ENCODE measurements at regions not wholly inside any gene's neighbourhood (a gene's known extent, or its start where the extent isn't known, plus 50 kb on each side); places are given as distances from the start of the nearest gene placed in this dataset.

- peak; percentile 60 for TF ChIP-seq CTCF (IDR thresholded peaks at IDR 0.05; ENCODE audit: low read depth, low read length)
- H3K4me3 ChIP-seq (ENCODE audit: low read depth, low read length): no peak overlapping the region
Measured at GRCh38 chr15:66838671-66839239, 136.7 kb downstream of the SMAD6 start.

DNA sequence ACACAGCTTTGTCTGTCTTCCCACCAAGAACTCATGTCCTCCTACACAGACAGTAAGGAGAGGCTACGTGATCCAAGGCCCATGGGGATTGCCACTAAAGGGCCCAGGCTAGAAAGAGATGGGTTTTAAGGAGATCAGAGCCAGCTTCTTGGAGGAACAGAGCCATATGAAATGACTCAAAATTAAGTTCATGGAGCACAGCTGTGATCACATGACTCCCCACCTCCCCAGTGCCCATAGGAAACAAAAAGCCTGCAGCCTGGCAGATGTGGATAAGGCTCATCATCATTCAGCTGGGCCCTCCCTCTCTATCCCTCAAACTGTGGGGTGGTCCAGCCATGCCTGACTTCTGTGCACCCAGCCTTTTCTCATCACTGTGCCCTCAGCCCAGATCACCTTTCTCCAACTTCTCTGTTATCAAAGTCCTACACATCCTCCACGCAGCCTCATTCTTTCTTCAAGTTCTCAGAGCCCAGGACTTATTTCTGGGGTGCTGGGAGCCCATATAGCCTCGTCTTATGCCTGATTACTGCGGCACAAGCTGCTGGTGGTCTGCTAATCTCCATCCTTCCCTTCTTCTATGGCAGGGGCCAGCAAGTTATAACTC lies 137.6 kb downstream of the SMAD6 start:
- no peak for TF ChIP-seq CTCF (IDR thresholded peaks at IDR 0.05; ENCODE audit: low read depth, low read length)
- H3K4me3 ChIP-seq (ENCODE audit: low read depth, low read length): no peak overlapping the region

- no peak for TF ChIP-seq CTCF (IDR thresholded peaks at IDR 0.05; ENCODE audit: low read depth, low read length)
- H3K4me3 ChIP-seq (ENCODE audit: low read depth, low read length): no peak overlapping the region
Measured at GRCh38 chr15:66840615-66841390, 138.8 kb downstream of the SMAD6 start.

DNA sequence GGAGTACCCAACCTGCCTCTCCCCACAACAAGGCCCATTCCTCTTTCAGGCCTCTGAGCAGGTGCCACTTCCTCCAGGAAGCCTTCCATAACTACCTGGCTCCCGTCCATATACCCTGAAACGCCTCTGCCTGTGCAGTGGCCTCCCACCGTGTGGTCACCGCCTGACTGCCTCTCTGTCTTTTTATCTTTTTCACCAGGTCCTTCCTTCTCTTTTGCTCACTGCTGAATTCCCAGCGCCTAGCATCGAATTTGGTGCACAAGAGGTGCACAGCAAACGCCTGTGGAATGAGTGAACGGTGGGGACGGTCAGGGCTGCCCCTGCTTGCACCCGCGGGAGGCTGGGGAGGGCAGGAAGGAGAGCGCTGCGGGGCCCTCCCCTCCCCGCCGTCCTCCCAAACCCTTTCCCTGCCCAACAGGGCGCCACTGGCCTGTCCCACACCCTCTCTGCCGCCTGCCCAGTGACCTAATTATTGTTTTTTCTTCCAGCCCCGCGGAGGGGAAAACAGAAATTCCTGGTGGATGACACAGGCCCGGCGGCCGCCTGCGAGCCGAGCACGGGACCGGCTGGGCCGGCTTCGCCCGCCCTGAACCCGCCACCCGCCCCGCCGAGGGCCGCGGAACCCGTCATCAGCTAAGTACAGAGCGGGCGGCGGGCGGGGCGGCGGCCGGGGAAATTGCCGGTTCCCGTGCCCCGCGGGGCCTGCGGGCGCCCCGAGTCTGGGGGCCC lies 140.1 kb downstream of the SMAD6 start:
- TF ChIP-seq CTCF (IDR thresholded peaks at IDR 0.05; ENCODE audit: low read depth, low read length): no peak
- peak overlapping the region; percentile 58 for H3K4me3 ChIP-seq (ENCODE audit: low read depth, low read length)

DNA sequence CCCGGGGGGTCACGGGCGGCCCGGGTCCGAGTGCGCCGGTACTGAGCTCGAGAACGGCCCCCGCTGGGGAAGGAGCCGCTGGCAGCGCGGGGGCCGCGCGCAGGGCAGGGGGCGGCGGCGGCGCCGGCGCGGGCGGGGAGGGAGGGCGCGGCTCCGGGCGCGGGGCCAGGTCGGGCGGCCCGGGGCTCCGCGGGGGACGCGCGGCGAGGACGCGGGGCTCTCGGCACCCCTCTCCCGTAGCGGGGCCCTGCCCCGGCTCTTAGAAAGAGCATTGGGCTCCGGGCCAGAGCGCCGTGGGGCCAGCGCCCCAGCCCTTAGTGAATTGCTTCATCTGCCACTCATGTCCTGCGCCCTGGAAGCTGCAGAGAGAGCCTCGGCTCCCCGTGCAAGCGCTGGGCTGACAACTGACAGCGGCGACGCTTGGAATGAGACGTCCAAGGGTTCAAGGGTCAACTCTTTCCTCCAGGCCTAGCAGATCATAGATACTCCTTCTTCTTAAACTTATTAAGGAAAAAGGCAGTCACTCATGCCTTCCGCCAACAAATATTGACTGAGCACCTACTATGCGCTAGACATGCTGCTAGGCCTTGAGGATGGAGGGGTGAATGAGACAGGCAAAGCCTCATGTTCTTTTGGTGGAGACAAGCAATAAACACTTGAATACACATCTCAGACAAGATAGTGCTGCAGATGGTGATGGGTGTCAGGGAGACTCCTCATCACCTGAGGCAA lies 140.8 kb downstream of the SMAD6 start:
- peak overlapping the region; percentile 58 for H3K4me3 ChIP-seq (ENCODE audit: low read depth, low read length)
- no peak for TF ChIP-seq CTCF (IDR thresholded peaks at IDR 0.05; ENCODE audit: low read depth, low read length)

DNA sequence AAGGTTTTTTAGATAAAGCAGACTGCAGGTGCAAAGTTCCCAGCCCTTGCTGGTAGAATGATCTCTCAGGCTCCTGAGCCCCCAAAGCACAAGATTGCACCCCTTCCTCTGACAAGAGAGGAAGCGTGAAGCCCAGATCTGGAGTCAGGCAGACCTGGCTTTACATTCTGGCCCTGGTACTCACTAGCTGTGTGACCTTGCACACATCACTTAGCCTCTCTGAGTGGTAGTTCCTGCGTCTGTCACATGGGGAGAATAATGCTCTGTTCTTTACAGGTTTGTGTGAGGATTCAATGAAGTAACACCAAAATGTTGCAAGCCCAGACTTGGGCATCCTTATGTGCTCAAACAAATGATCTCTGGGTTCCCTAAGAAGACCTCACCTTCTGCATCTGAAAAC lies 141.5 kb downstream of the SMAD6 start:
- H3K4me3 ChIP-seq (ENCODE audit: low read depth, low read length): peak overlapping the region; percentile 58
- TF ChIP-seq CTCF (IDR thresholded peaks at IDR 0.05; ENCODE audit: low read depth, low read length): no peak

Data from WI38 (cell line).